ENCODE measurements at regions not wholly inside any gene's neighbourhood (a gene's known extent, or its start where the extent isn't known, plus 50 kb on each side); places are given as distances from the start of the nearest gene placed in this dataset.

- no peaks in the 10 kb centered on the region for H3K79me2 ChIP-seq (ENCODE audit: insufficient read depth)
- H3F3A ChIP-seq (replicated peaks; ENCODE audit: insufficient read depth), result no peaks in the 10 kb centered on the region
- H3K4me3 ChIP-seq (ENCODE audit: low read depth in 2 of 2, low read length in 1 of 2), result no peak overlapping the region
- no peak overlapping the region for H3K4me2 ChIP-seq
- no peaks in the 10 kb centered on the region for H4K20me1 ChIP-seq (ENCODE audit: insufficient read depth)
- TF ChIP-seq EZH2phosphoT487 (IDR thresholded peaks at IDR 0.05; ENCODE audit: borderline replicate concordance, low read depth) (no peak), USF1 (IDR thresholded peaks at IDR 0.05; ENCODE audit: borderline replicate concordance, low read depth) (no peak)
- CTCF ChIA-PET, result interaction anchor here (1.4 to 1.5 kb wide), 2 partner anchors 883 to 1141 kb away, joined by 3 to 5 read pairs; no protein-coding TSS in a partner anchor
- no peaks in the 10 kb centered on the region for H3K9me2 ChIP-seq
- no peaks in the 10 kb centered on the region for H3K9me3 ChIP-seq
- no peaks in the 10 kb centered on the region for H3K36me3 ChIP-seq (replicated peaks in 1 of 2; ENCODE audit: control insufficient read depth in 1 of 2, insufficient read depth in 2 of 2, low read length in 1 of 2)
- peaks cover 0 to 2% of the 10 kb centered on the region in 2 experiments; a peak in 1 of 4 replicates for H3K4me1 ChIP-seq (ENCODE audit: control insufficient read depth in 1 of 2, insufficient read depth in 2 of 2, low read depth in 1 of 2, low read length in 1 of 2)
- H3K27ac ChIP-seq (ENCODE audit: low read depth in 2 of 2, low read length in 1 of 2), result no peak overlapping the region
- H2AFZ ChIP-seq (ENCODE audit: low read depth), result no peak overlapping the region
- no peak for DNase-seq
- no peak overlapping the region for H3K9ac ChIP-seq
- 43% methylated on average over 6 of the region's 6 CpGs for WGBS (ENCODE audit: low lambda C conversion rate)
- no peaks in the 10 kb centered on the region for H3K27me3 ChIP-seq (ENCODE audit: insufficient read depth)
- POLR2A ChIA-PET, result no interaction called here
These were observed 106.7 kb upstream of the FSHR start for GRCh38 chr2:49260979-49261538.

GRCh38 chr2:49259926-49260325, 105.6 kb upstream of the FSHR start:
- Histone ChIP-seq H3K4me1 (ENCODE audit: control insufficient read depth in 1 of 2, insufficient read depth in 2 of 2, low read depth in 1 of 2, low read length in 1 of 2) (peaks cover 0 to 4% of the 10 kb centered on the region in 2 experiments; a peak in 2 of 4 replicates), H4K20me1 (ENCODE audit: insufficient read depth) (no peaks in the 10 kb centered on the region), H3K4me3 (ENCODE audit: low read depth in 2 of 2, low read length in 1 of 2) (no peak overlapping the region), H3K4me2 (no peak overlapping the region), H3K9me3 (no peaks in the 10 kb centered on the region), H3K9me2 (no peaks in the 10 kb centered on the region), H2AFZ (ENCODE audit: low read depth) (no peak overlapping the region), H3K27ac (ENCODE audit: low read depth in 2 of 2, low read length in 1 of 2) (no peak overlapping the region), H3K9ac (no peak overlapping the region), H3K27me3 (ENCODE audit: insufficient read depth) (no peaks in the 10 kb centered on the region), H3F3A (replicated peaks; ENCODE audit: insufficient read depth) (no peaks in the 10 kb centered on the region), H3K36me3 (replicated peaks in 1 of 2; ENCODE audit: control insufficient read depth in 1 of 2, insufficient read depth in 2 of 2, low read length in 1 of 2) (no peaks in the 10 kb centered on the region), H3K79me2 (ENCODE audit: insufficient read depth) (no peaks in the 10 kb centered on the region)
- WGBS (ENCODE audit: low lambda C conversion rate), result 55% methylated on average over 1 of the region's 1 CpG
- TF ChIP-seq MXI1 (IDR thresholded peaks at IDR 0.05; ENCODE audit: low read depth, low read length), result no peak
- no peak for TF ChIP-seq EZH2phosphoT487 (IDR thresholded peaks at IDR 0.05; ENCODE audit: borderline replicate concordance, low read depth)
- no peak for TF ChIP-seq MEF2A (IDR thresholded peaks at IDR 0.05; ENCODE audit: borderline replicate concordance, low read depth)
- no peak for TF ChIP-seq USF2 (IDR thresholded peaks at IDR 0.05; ENCODE audit: borderline replicate concordance, low read depth, low read length)
- POLR2A ChIA-PET, result no interaction called here
- no peak for DNase-seq
- CTCF ChIA-PET, result no interaction called here

- POLR2A ChIA-PET, result no interaction called here
- DNase-seq, result peak; percentile 33
- Histone ChIP-seq H3K4me2 (no peak overlapping the region), H3K4me1 (ENCODE audit: control insufficient read depth in 1 of 2, insufficient read depth in 2 of 2, low read depth in 1 of 2, low read length in 1 of 2) (peaks cover 0 to 2% of the 10 kb centered on the region in 2 experiments; a peak in 2 of 4 replicates), H3K9me3 (no peaks in the 10 kb centered on the region), H3K4me3 (ENCODE audit: low read depth in 2 of 2, low read length in 1 of 2) (no peak overlapping the region), H3K79me2 (ENCODE audit: insufficient read depth) (no peaks in the 10 kb centered on the region), H3K36me3 (replicated peaks in 1 of 2; ENCODE audit: control insufficient read depth in 1 of 2, insufficient read depth in 2 of 2, low read length in 1 of 2) (no peaks in the 10 kb centered on the region), H2AFZ (ENCODE audit: low read depth) (no peak overlapping the region), H3K27me3 (ENCODE audit: insufficient read depth) (no peaks in the 10 kb centered on the region), H3F3A (replicated peaks; ENCODE audit: insufficient read depth) (no peaks in the 10 kb centered on the region), H3K9me2 (no peaks in the 10 kb centered on the region), H3K9ac (no peak overlapping the region), H4K20me1 (ENCODE audit: insufficient read depth) (no peaks in the 10 kb centered on the region), H3K27ac (ENCODE audit: low read depth in 2 of 2, low read length in 1 of 2) (no peak overlapping the region)
- CTCF ChIA-PET, result interaction anchor here (0.7 to 3.2 kb wide), 19 partner anchors 8 to 1236 kb away, joined by 3 to 18 read pairs (median 4); no protein-coding TSS in a partner anchor
- 13% methylated on average over 3 of the region's 3 CpGs for WGBS (ENCODE audit: low lambda C conversion rate)
- TF ChIP-seq EP300 (IDR thresholded peaks at IDR 0.05; ENCODE audit: borderline replicate concordance in 1 of 2, low read depth in 1 of 2, low read length in 1 of 2), result peak in 1 of 2 experiments; percentile 15; a peak in 1 of 4 replicates
- no peak for TF ChIP-seq POLR2AphosphoS5 (IDR thresholded peaks at IDR 0.05; ENCODE audit: low read depth, low read length)
- TF ChIP-seq REST (IDR thresholded peaks at IDR 0.05; ENCODE audit: low read depth, low read length), result no peak
- TF ChIP-seq USF2 (IDR thresholded peaks at IDR 0.05; ENCODE audit: borderline replicate concordance, low read depth, low read length), result no peak
- TF ChIP-seq TCF12 (IDR thresholded peaks at IDR 0.05), result no peak
- no peak for TF ChIP-seq RFX5 (IDR thresholded peaks at IDR 0.05; ENCODE audit: low read length)
- TF ChIP-seq CTCF (IDR thresholded peaks at IDR 0.05), result peak; percentile 16
These were observed 101.2 kb upstream of the FSHR start for GRCh38 chr2:49255409-49255971.

Measured in SK-N-SH (cell line).